ENCODE measurements at regions not wholly inside any gene's neighbourhood (a gene's known extent, or its start where the extent isn't known, plus 50 kb on each side); places are given as distances from the start of the nearest gene placed in this dataset.

- H3K4me3 ChIP-seq (ENCODE audit: low read length), result no peak overlapping the region
- no peak for TF ChIP-seq CTCF (IDR thresholded peaks at IDR 0.05; ENCODE audit: insufficient read depth, low read depth, low read length, missing control alignments)
Measured at GRCh38 chr1:201653233-201653632, 114.3 kb downstream of the NAV1 start.

GRCh38 chr1:201653883-201654282 lies 115.0 kb downstream of the NAV1 start:
- TF ChIP-seq CTCF (IDR thresholded peaks at IDR 0.05; ENCODE audit: insufficient read depth, low read depth, low read length, missing control alignments), result no peak
- no peak for DNase-seq (ENCODE audit: low read depth)
- no peak overlapping the region for H3K4me3 ChIP-seq (ENCODE audit: low read length)

More at GRCh38 chr1:201653233-201653632, 114.3 kb downstream of the NAV1 start:
- no peak for DNase-seq (ENCODE audit: low read depth)

- no peak overlapping the region for H3K4me3 ChIP-seq (ENCODE audit: low read length)
- no peak for DNase-seq (ENCODE audit: low read depth)
- no peak for TF ChIP-seq CTCF (IDR thresholded peaks at IDR 0.05; ENCODE audit: insufficient read depth, low read depth, low read length, missing control alignments)
Measured at GRCh38 chr1:201655243-201655642, 116.3 kb downstream of the NAV1 start.

GRCh38 chr1:201655910-201656309 lies 117.0 kb downstream of the NAV1 start:
- TF ChIP-seq CTCF (IDR thresholded peaks at IDR 0.05; ENCODE audit: insufficient read depth, low read depth, low read length, missing control alignments), result no peak
- H3K4me3 ChIP-seq (ENCODE audit: low read length), result no peak overlapping the region
- DNase-seq (ENCODE audit: low read depth), result no peak

GRCh38 chr1:201656311-201657032 lies 117.5 kb downstream of the NAV1 start:
- no peak for DNase-seq (ENCODE audit: low read depth)
- TF ChIP-seq CTCF (IDR thresholded peaks at IDR 0.05; ENCODE audit: insufficient read depth, low read depth, low read length, missing control alignments), result no peak
- no peak overlapping the region for H3K4me3 ChIP-seq (ENCODE audit: low read length)

- no peak for TF ChIP-seq CTCF (IDR thresholded peaks at IDR 0.05; ENCODE audit: insufficient read depth, low read depth, low read length, missing control alignments)
- no peak for DNase-seq (ENCODE audit: low read depth)
- no peak overlapping the region for H3K4me3 ChIP-seq (ENCODE audit: low read length)
Measured at GRCh38 chr1:201659572-201659971, 120.6 kb downstream of the NAV1 start.
